Middle frontal gyrus (tissue), 1 donor: ENCODE measurements at regions not wholly inside any gene's neighbourhood (a gene's known extent, or its start where the extent isn't known, plus 50 kb on each side); places are given as distances from the start of the nearest gene placed in this dataset.
"Not testable (repeated sequence)": the region's sequence is repeated elsewhere in the genome, so short reads cannot be mapped to it uniquely, and the experiment has no call there.

Experiments used
- DNase-seq: peaks from one replicate; pipeline ENCODE4 v3.0.0-alpha.2; 2015; ENCODE audit warnings: low spot score; ENCODE audit errors: extremely low spot score

- DNase-seq: no peak
These were observed 319.3 kb upstream of the B3GAT1 start for GRCh38 chr11:134731213-134731961.

- DNase-seq: no peak
These were observed 318.6 kb upstream of the B3GAT1 start for GRCh38 chr11:134730561-134731212.

- DNase-seq: no peak
These were observed 318.1 kb upstream of the B3GAT1 start for GRCh38 chr11:134730101-134730500.

GRCh38 chr11:134728186-134728585 lies 316.1 kb upstream of the B3GAT1 start:
- no peak for DNase-seq

GRCh38 chr11:134727636-134728035 lies 315.6 kb upstream of the B3GAT1 start:
- DNase-seq: no peak

GRCh38 chr11:134727204-134727603 lies 315.2 kb upstream of the B3GAT1 start:
- no peak for DNase-seq

- no peak for DNase-seq
These were observed 313.9 kb upstream of the B3GAT1 start for GRCh38 chr11:134725716-134726639.

- DNase-seq: no peak
These were observed 313.2 kb upstream of the B3GAT1 start for GRCh38 chr11:134725211-134725610.

GRCh38 chr11:134724779-134725140 lies 312.7 kb upstream of the B3GAT1 start:
- DNase-seq: no peak

GRCh38 chr11:134724106-134724778 lies 312.2 kb upstream of the B3GAT1 start:
- DNase-seq: no peak

GRCh38 chr11:134720691-134721070 lies 308.6 kb upstream of the B3GAT1 start:
- not testable (repeated sequence) for DNase-seq

GRCh38 chr11:134719940-134720690 lies 308.1 kb upstream of the B3GAT1 start:
- not testable (repeated sequence) for DNase-seq

- DNase-seq: no peak
These were observed 307.4 kb upstream of the B3GAT1 start for GRCh38 chr11:134719397-134719796.

GRCh38 chr11:134716582-134716981 lies 304.5 kb upstream of the B3GAT1 start:
- no peak for DNase-seq

- no peak for DNase-seq
These were observed 302.1 kb upstream of the B3GAT1 start for GRCh38 chr11:134714021-134714656.

GRCh38 chr11:134712228-134713145 lies 300.4 kb upstream of the B3GAT1 start:
- DNase-seq: no peak

- no peak for DNase-seq
These were observed 299.5 kb upstream of the B3GAT1 start for GRCh38 chr11:134711588-134711987.

GRCh38 chr11:134710861-134711407 lies 298.9 kb upstream of the B3GAT1 start:
- DNase-seq: no peak

- DNase-seq: no peak
These were observed 293.8 kb upstream of the B3GAT1 start for GRCh38 chr11:134705858-134706257.
